ENCODE measurements at regions not wholly inside any gene's neighbourhood (a gene's known extent, or its start where the extent isn't known, plus 50 kb on each side); places are given as distances from the start of the nearest gene placed in this dataset.

GRCh38 chr4:158077835-158078234 is 95.0 kb downstream of the GASK1B start:
- H3K36me3 ChIP-seq (ENCODE audit: control insufficient read depth, insufficient read depth, low read length) = no peaks in the 10 kb centered on the region
- no peaks in the 10 kb centered on the region for H3K27me3 ChIP-seq (ENCODE audit: control insufficient read depth, insufficient read depth, low read length)
- H3K9ac ChIP-seq (ENCODE audit: low read length) = no peak overlapping the region
- H3K9me3 ChIP-seq (ENCODE audit: control insufficient read depth, low read length) = no peaks in the 10 kb centered on the region
- H3K4me3 ChIP-seq (ENCODE audit: low read length) = no peak overlapping the region
- no peaks in the 10 kb centered on the region for H3K4me1 ChIP-seq (ENCODE audit: control insufficient read depth, insufficient read depth, low read length)

GRCh38 chr4:158074851-158075250 is 98.0 kb downstream of the GASK1B start:
- Histone ChIP-seq H3K4me3 (ENCODE audit: low read length) (no peak overlapping the region), H3K36me3 (ENCODE audit: control insufficient read depth, insufficient read depth, low read length) (no peaks in the 10 kb centered on the region), H3K9ac (ENCODE audit: low read length) (no peak overlapping the region), H3K4me1 (ENCODE audit: control insufficient read depth, insufficient read depth, low read length) (no peaks in the 10 kb centered on the region), H3K27me3 (ENCODE audit: control insufficient read depth, insufficient read depth, low read length) (no peaks in the 10 kb centered on the region), H3K9me3 (ENCODE audit: control insufficient read depth, low read length) (no peaks in the 10 kb centered on the region)

GRCh38 chr4:158071931-158072330 is 100.9 kb downstream of the GASK1B start:
- no peaks in the 10 kb centered on the region for H3K27me3 ChIP-seq (ENCODE audit: control insufficient read depth, insufficient read depth, low read length)
- H3K4me1 ChIP-seq (ENCODE audit: control insufficient read depth, insufficient read depth, low read length) = no peaks in the 10 kb centered on the region
- no peak overlapping the region for H3K4me3 ChIP-seq (ENCODE audit: low read length)
- no peaks in the 10 kb centered on the region for H3K9me3 ChIP-seq (ENCODE audit: control insufficient read depth, low read length)
- H3K36me3 ChIP-seq (ENCODE audit: control insufficient read depth, insufficient read depth, low read length) = no peaks in the 10 kb centered on the region
- H3K9ac ChIP-seq (ENCODE audit: low read length) = no peak overlapping the region

GRCh38 chr4:158068068-158068467 is 104.8 kb downstream of the GASK1B start:
- Histone ChIP-seq H3K27me3 (ENCODE audit: control insufficient read depth, insufficient read depth, low read length) (no peaks in the 10 kb centered on the region), H3K36me3 (ENCODE audit: control insufficient read depth, insufficient read depth, low read length) (no peaks in the 10 kb centered on the region), H3K9me3 (ENCODE audit: control insufficient read depth, low read length) (no peaks in the 10 kb centered on the region), H3K4me3 (ENCODE audit: low read length) (no peak overlapping the region), H3K4me1 (ENCODE audit: control insufficient read depth, insufficient read depth, low read length) (no peaks in the 10 kb centered on the region), H3K9ac (ENCODE audit: low read length) (no peak overlapping the region)

- no peaks in the 10 kb centered on the region for H3K4me1 ChIP-seq (ENCODE audit: control insufficient read depth, insufficient read depth, low read length)
- no peaks in the 10 kb centered on the region for H3K36me3 ChIP-seq (ENCODE audit: control insufficient read depth, insufficient read depth, low read length)
- no peak overlapping the region for H3K9ac ChIP-seq (ENCODE audit: low read length)
- no peaks in the 10 kb centered on the region for H3K27me3 ChIP-seq (ENCODE audit: control insufficient read depth, insufficient read depth, low read length)
- H3K4me3 ChIP-seq (ENCODE audit: low read length) = no peak overlapping the region
- no peaks in the 10 kb centered on the region for H3K9me3 ChIP-seq (ENCODE audit: control insufficient read depth, low read length)
Measured at GRCh38 chr4:158067646-158068045, 105.2 kb downstream of the GASK1B start.

- no peak overlapping the region for H3K9ac ChIP-seq (ENCODE audit: low read length)
- no peaks in the 10 kb centered on the region for H3K4me1 ChIP-seq (ENCODE audit: control insufficient read depth, insufficient read depth, low read length)
- no peak overlapping the region for H3K4me3 ChIP-seq (ENCODE audit: low read length)
- no peaks in the 10 kb centered on the region for H3K9me3 ChIP-seq (ENCODE audit: control insufficient read depth, low read length)
- H3K36me3 ChIP-seq (ENCODE audit: control insufficient read depth, insufficient read depth, low read length) = no peaks in the 10 kb centered on the region
- no peaks in the 10 kb centered on the region for H3K27me3 ChIP-seq (ENCODE audit: control insufficient read depth, insufficient read depth, low read length)
Measured at GRCh38 chr4:158065603-158066002, 107.2 kb downstream of the GASK1B start.

- Histone ChIP-seq H3K9me3 (ENCODE audit: control insufficient read depth, low read length) (no peaks in the 10 kb centered on the region), H3K27me3 (ENCODE audit: control insufficient read depth, insufficient read depth, low read length) (no peaks in the 10 kb centered on the region), H3K9ac (ENCODE audit: low read length) (no peak overlapping the region), H3K4me3 (ENCODE audit: low read length) (no peak overlapping the region), H3K4me1 (ENCODE audit: control insufficient read depth, insufficient read depth, low read length) (no peaks in the 10 kb centered on the region), H3K36me3 (ENCODE audit: control insufficient read depth, insufficient read depth, low read length) (no peaks in the 10 kb centered on the region)
Measured at GRCh38 chr4:158065176-158065575, 107.6 kb downstream of the GASK1B start.

- Histone ChIP-seq H3K9me3 (ENCODE audit: control insufficient read depth, low read length) (no peaks in the 10 kb centered on the region), H3K9ac (ENCODE audit: low read length) (no peak overlapping the region), H3K27me3 (ENCODE audit: control insufficient read depth, insufficient read depth, low read length) (peaks cover 3% of the 10 kb centered on the region), H3K36me3 (ENCODE audit: control insufficient read depth, insufficient read depth, low read length) (no peaks in the 10 kb centered on the region), H3K4me3 (ENCODE audit: low read length) (no peak overlapping the region), H3K4me1 (ENCODE audit: control insufficient read depth, insufficient read depth, low read length) (no peaks in the 10 kb centered on the region)
Measured at GRCh38 chr4:158056689-158057245, 116.1 kb downstream of the GASK1B start.

- peaks cover 3% of the 10 kb centered on the region for H3K27me3 ChIP-seq (ENCODE audit: control insufficient read depth, insufficient read depth, low read length)
- no peaks in the 10 kb centered on the region for H3K9me3 ChIP-seq (ENCODE audit: control insufficient read depth, low read length)
- no peak overlapping the region for H3K9ac ChIP-seq (ENCODE audit: low read length)
- H3K4me1 ChIP-seq (ENCODE audit: control insufficient read depth, insufficient read depth, low read length) = no peaks in the 10 kb centered on the region
- H3K4me3 ChIP-seq (ENCODE audit: low read length) = no peak overlapping the region
- H3K36me3 ChIP-seq (ENCODE audit: control insufficient read depth, insufficient read depth, low read length) = no peaks in the 10 kb centered on the region
Measured at GRCh38 chr4:158055668-158056067, 117.2 kb downstream of the GASK1B start.

- Histone ChIP-seq H3K27me3 (ENCODE audit: control insufficient read depth, insufficient read depth, low read length) (no peaks in the 10 kb centered on the region), H3K9ac (ENCODE audit: low read length) (no peak overlapping the region), H3K9me3 (ENCODE audit: control insufficient read depth, low read length) (no peaks in the 10 kb centered on the region), H3K36me3 (ENCODE audit: control insufficient read depth, insufficient read depth, low read length) (no peaks in the 10 kb centered on the region), H3K4me3 (ENCODE audit: low read length) (no peak overlapping the region), H3K4me1 (ENCODE audit: control insufficient read depth, insufficient read depth, low read length) (no peaks in the 10 kb centered on the region)
Measured at GRCh38 chr4:158053801-158054200, 119.0 kb downstream of the GASK1B start.

GRCh38 chr4:158053086-158053485 is 119.7 kb downstream of the GASK1B start:
- no peaks in the 10 kb centered on the region for H3K36me3 ChIP-seq (ENCODE audit: control insufficient read depth, insufficient read depth, low read length)
- no peaks in the 10 kb centered on the region for H3K27me3 ChIP-seq (ENCODE audit: control insufficient read depth, insufficient read depth, low read length)
- no peaks in the 10 kb centered on the region for H3K4me1 ChIP-seq (ENCODE audit: control insufficient read depth, insufficient read depth, low read length)
- no peak overlapping the region for H3K4me3 ChIP-seq (ENCODE audit: low read length)
- no peak overlapping the region for H3K9ac ChIP-seq (ENCODE audit: low read length)
- no peaks in the 10 kb centered on the region for H3K9me3 ChIP-seq (ENCODE audit: control insufficient read depth, low read length)

- Histone ChIP-seq H3K4me1 (ENCODE audit: control insufficient read depth, insufficient read depth, low read length) (no peaks in the 10 kb centered on the region), H3K36me3 (ENCODE audit: control insufficient read depth, insufficient read depth, low read length) (no peaks in the 10 kb centered on the region), H3K4me3 (ENCODE audit: low read length) (no peak overlapping the region), H3K9ac (ENCODE audit: low read length) (no peak overlapping the region), H3K9me3 (ENCODE audit: control insufficient read depth, low read length) (no peaks in the 10 kb centered on the region), H3K27me3 (ENCODE audit: control insufficient read depth, insufficient read depth, low read length) (no peaks in the 10 kb centered on the region)
Measured at GRCh38 chr4:158051401-158052235, 121.2 kb downstream of the GASK1B start.

All from mucosa of stomach (tissue), 1 donor.